CD4-positive, CD25-positive, alpha-beta regulatory T cell (primary cell): ENCODE measurements at regions not wholly inside any gene's neighbourhood (a gene's known extent, or its start where the extent isn't known, plus 50 kb on each side); places are given as distances from the start of the nearest gene placed in this dataset.

Experiments used
- ATAC-seq, 2 donors: fragments of 150-1000 bp; cut with Tn5 transposase; one replicate each; pipeline ENCODE4 v1.10.0; 2021; ENCODE audit warnings: low read depth in 2 of 2, moderate number of reproducible peaks in 2 of 2, moderate library complexity in 1 of 2
- DNase-seq, 3 donors: peaks; one replicate each; pipeline versions ENCODE4 v3.0.0 to v3.0.0-alpha.2; 2012 to 2022; ENCODE audit warnings: mixed read lengths in 1 of 3
- H3K27ac ChIP-seq: one replicate; pipeline ENCODE4 v1.7.0; 2013; ENCODE audit warnings: mild to moderate bottlenecking, low read length; ENCODE audit not compliant: insufficient read depth, poor library complexity, severe bottlenecking
- H3K27me3 ChIP-seq: one replicate; pipeline ENCODE4 v1.7.0; 2013; ENCODE audit warnings: low read length; ENCODE audit not compliant: control insufficient read depth, insufficient read depth
- H3K36me3 ChIP-seq: one replicate; pipeline ENCODE4 v1.7.0; 2013; ENCODE audit warnings: mild to moderate bottlenecking, low read length, moderate library complexity; ENCODE audit not compliant: control insufficient read depth, insufficient read depth
- H3K4me1 ChIP-seq: 2 replicates; pipeline ENCODE4 v1.7.0; 2013; ENCODE audit warnings: mild to moderate bottlenecking, low read length; ENCODE audit not compliant: insufficient read depth, control insufficient read depth, poor library complexity, severe bottlenecking
- H3K4me3 ChIP-seq: one replicate; pipeline ENCODE4 v1.7.0; 2013; ENCODE audit warnings: low read depth, mild to moderate bottlenecking, low read length, moderate library complexity
- H3K9me3 ChIP-seq, 2 experiments: 1 replicate in 1 of 2; 2 replicates in 1 of 2; pipeline ENCODE4 v1.7.0; 2013; ENCODE audit warnings: low read length in 2 of 2, mild to moderate bottlenecking in 1 of 2, moderate library complexity in 1 of 2; ENCODE audit not compliant: control insufficient read depth in 2 of 2
- H3K27ac Mint-ChIP-seq, 3 donors: one replicate each; pipeline ENCODE4 v1.8.0; 2020 to 2022; ENCODE audit warnings: mild to moderate bottlenecking in 3 of 3, mixed read lengths in 3 of 3, moderate library complexity in 2 of 3
- H3K27me3 Mint-ChIP-seq: one replicate; pipeline ENCODE4 v1.8.0; 2022; ENCODE audit warnings: mild to moderate bottlenecking, mixed read lengths
- H3K36me3 Mint-ChIP-seq: one replicate; pipeline ENCODE4 v1.8.0; 2020; ENCODE audit warnings: mixed read lengths
- H3K4me1 Mint-ChIP-seq, 4 donors: one replicate each; pipeline ENCODE4 v1.8.0; 2020 to 2022; ENCODE audit warnings: mixed read lengths in 4 of 4, mild to moderate bottlenecking in 1 of 4
- H3K4me3 Mint-ChIP-seq, 4 donors: one replicate each; pipeline ENCODE4 v1.8.0; 2020 to 2022; ENCODE audit warnings: mild to moderate bottlenecking in 4 of 4, mixed read lengths in 4 of 4, moderate library complexity in 3 of 4
- H3K9me3 Mint-ChIP-seq, 7 donors: one replicate each; pipeline ENCODE4 v1.8.0; 2020 to 2022; ENCODE audit warnings: mixed read lengths in 7 of 7, mild to moderate bottlenecking in 3 of 7, moderate library complexity in 2 of 7

DNA sequence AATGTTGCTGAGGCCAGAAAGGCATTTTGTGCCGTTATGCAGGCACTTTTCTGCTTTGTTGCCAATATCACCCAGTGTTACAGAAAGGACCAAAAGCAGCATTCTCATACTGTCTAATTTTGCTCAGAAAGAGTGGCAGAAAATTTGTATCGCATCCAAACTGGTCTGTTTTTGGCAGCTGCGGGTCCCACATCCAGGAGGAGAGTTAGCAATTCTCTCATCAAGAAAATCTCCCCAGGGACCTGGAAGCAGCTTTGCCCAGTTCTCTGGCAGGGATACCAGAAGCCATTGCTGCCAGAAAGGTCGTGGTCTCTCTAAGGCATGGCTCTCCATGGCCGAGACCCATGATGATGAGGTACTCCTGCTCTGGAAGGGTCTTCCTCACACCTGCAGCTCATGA, 489.2 kb upstream of the ZMIZ1 start:
- H3K36me3 Mint-ChIP-seq: no peaks in the 10 kb centered on the region
- H3K9me3 Mint-ChIP-seq: no peaks in the 10 kb centered on the region
- no peak overlapping the region for H3K4me3 ChIP-seq
- no peaks in the 10 kb centered on the region for H3K27me3 Mint-ChIP-seq
- peaks cover 0 to 10% (median 5%) of the 10 kb centered on the region in 4 donors for H3K4me1 Mint-ChIP-seq
- H3K27ac ChIP-seq: no peak overlapping the region
- no peaks in the 10 kb centered on the region for H3K4me1 ChIP-seq
- H3K27me3 ChIP-seq: no peaks in the 10 kb centered on the region
- DNase-seq (no peak), ATAC-seq (no peak)
- H3K27ac Mint-ChIP-seq: no peak overlapping the region
- H3K36me3 ChIP-seq: no peaks in the 10 kb centered on the region
- H3K9me3 ChIP-seq: no peaks in the 10 kb centered on the region
- H3K4me3 Mint-ChIP-seq: no peak overlapping the region

DNA sequence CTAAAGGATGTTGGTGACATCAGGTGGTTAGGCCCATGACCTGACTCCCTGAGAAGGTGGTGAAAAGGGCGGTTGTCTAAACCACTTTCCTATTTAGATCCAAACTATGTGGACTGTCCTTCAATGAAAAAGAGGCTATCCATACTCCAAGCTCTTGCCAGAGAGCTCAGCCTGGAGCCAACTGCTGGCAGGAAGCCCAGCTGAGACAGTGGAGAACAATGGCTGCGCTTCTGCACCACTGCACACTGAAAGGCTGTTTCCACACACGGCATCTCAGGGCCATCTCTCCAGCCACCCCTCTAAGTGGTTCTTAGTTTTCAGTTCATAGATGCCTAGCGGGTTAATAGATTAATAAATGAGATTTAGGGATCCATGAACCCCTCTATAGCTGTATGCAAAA, 488.8 kb upstream of the ZMIZ1 start:
- H3K4me1 ChIP-seq: no peaks in the 10 kb centered on the region
- ATAC-seq (no peak), DNase-seq (no peak)
- Mint-ChIP-seq H3K9me3 (no peaks in the 10 kb centered on the region), H3K4me3 (no peak overlapping the region), H3K27me3 (no peaks in the 10 kb centered on the region), H3K27ac (no peak overlapping the region), H3K36me3 (no peaks in the 10 kb centered on the region), H3K4me1 (peaks cover 0 to 10% (median 5%) of the 10 kb centered on the region in 4 donors)
- no peak overlapping the region for H3K4me3 ChIP-seq
- H3K9me3 ChIP-seq: no peaks in the 10 kb centered on the region
- H3K27me3 ChIP-seq: no peaks in the 10 kb centered on the region
- no peak overlapping the region for H3K27ac ChIP-seq
- no peaks in the 10 kb centered on the region for H3K36me3 ChIP-seq

DNA sequence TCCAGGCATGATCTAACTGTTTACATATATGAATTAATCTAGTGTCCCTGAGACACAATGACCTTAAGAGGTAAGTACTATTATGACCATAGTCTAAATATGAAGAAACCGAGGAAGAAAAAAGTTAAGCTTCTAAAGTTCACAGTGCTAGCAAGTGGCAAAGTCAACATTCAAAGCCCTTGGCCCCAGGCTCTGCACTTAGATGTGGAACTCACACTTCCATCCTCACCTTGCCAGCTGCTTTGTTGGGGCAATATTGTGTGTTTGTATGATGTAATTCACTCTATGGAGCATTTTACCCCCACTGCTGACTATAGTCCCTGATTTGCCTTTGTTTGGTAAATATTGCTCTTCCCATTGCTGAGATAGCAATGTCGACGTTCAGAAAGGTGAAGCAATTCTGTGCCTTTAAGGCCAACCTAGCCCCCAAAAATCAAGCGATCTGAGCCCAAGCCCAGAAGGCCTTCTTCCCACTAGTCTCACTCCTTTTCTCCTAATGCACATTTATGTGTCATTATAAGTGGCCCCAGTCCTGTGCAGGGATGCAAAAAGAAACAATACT, 487.6 kb upstream of the ZMIZ1 start:
- ATAC-seq (no peak), DNase-seq (no peak)
- H3K36me3 ChIP-seq: no peaks in the 10 kb centered on the region
- Mint-ChIP-seq H3K36me3 (no peaks in the 10 kb centered on the region), H3K4me3 (no peak overlapping the region), H3K4me1 (peaks cover 0 to 10% (median 5%) of the 10 kb centered on the region in 4 donors), H3K27me3 (no peaks in the 10 kb centered on the region), H3K27ac (peak overlapping the region in 1 of 3 donors; percentile 61), H3K9me3 (no peaks in the 10 kb centered on the region)
- no peaks in the 10 kb centered on the region for H3K4me1 ChIP-seq
- H3K27me3 ChIP-seq: no peaks in the 10 kb centered on the region
- no peak overlapping the region for H3K27ac ChIP-seq
- H3K9me3 ChIP-seq: no peaks in the 10 kb centered on the region
- H3K4me3 ChIP-seq: no peak overlapping the region

DNA sequence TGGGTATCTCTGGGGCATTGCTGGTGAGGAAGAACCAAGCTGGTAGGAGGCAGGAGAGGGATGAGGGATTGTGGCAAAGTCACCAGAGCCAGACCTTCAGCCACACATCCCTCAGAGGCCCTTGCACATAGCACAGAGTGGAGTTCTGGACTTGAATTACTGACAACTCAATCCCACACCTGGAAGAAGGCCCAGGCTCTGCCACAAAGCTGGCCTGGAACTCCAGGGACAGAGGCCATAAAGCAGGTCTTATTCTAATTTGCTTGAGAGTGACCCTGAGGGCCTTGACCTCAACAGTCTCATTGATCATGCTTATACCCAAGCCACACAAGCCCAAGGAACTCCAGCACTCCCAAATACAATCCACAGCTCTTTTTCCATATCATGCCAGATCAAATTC, 486.2 kb upstream of the ZMIZ1 start:
- no peaks in the 10 kb centered on the region for H3K4me1 ChIP-seq
- peaks cover 0 to 10% (median 5%) of the 10 kb centered on the region in 4 donors for H3K4me1 Mint-ChIP-seq
- no peaks in the 10 kb centered on the region for H3K27me3 Mint-ChIP-seq
- ATAC-seq (no peak), DNase-seq (no peak)
- no peak overlapping the region for H3K4me3 Mint-ChIP-seq
- no peaks in the 10 kb centered on the region for H3K27me3 ChIP-seq
- H3K9me3 ChIP-seq: no peaks in the 10 kb centered on the region
- no peaks in the 10 kb centered on the region for H3K9me3 Mint-ChIP-seq
- no peaks in the 10 kb centered on the region for H3K36me3 Mint-ChIP-seq
- H3K27ac ChIP-seq: no peak overlapping the region
- H3K4me3 ChIP-seq: no peak overlapping the region
- no peaks in the 10 kb centered on the region for H3K36me3 ChIP-seq
- no peak overlapping the region for H3K27ac Mint-ChIP-seq

DNA sequence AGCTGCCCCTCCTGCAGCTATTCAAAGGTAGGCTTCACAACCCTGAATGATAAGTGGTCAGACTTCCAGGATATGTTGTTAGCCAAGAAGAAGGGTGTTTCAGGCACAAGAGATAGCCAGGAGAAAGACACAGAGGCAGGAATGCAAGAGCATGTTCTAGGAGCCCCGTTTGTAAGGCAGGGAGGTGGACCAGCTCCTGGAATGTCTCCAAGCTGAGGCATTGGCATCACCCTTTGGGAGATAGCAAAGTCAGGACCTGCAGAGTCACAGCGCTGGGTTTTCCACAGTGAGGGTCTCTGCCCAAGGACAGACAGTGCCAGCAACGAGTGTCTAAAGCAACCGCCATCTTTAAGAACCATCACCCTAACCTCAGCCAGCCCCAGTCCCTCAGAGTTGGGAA, 484.5 kb upstream of the ZMIZ1 start:
- Mint-ChIP-seq H3K27ac (no peak overlapping the region), H3K27me3 (no peaks in the 10 kb centered on the region), H3K36me3 (no peaks in the 10 kb centered on the region), H3K9me3 (no peaks in the 10 kb centered on the region), H3K4me3 (no peak overlapping the region), H3K4me1 (peaks cover 0 to under 1% (median under 1%) of the 10 kb centered on the region in 4 donors)
- H3K4me3 ChIP-seq: no peak overlapping the region
- no peaks in the 10 kb centered on the region for H3K27me3 ChIP-seq
- H3K4me1 ChIP-seq: no peaks in the 10 kb centered on the region
- no peak for DNase-seq
- no peaks in the 10 kb centered on the region for H3K9me3 ChIP-seq
- H3K36me3 ChIP-seq: no peaks in the 10 kb centered on the region
- ATAC-seq: no peak
- H3K27ac ChIP-seq: no peak overlapping the region

DNA sequence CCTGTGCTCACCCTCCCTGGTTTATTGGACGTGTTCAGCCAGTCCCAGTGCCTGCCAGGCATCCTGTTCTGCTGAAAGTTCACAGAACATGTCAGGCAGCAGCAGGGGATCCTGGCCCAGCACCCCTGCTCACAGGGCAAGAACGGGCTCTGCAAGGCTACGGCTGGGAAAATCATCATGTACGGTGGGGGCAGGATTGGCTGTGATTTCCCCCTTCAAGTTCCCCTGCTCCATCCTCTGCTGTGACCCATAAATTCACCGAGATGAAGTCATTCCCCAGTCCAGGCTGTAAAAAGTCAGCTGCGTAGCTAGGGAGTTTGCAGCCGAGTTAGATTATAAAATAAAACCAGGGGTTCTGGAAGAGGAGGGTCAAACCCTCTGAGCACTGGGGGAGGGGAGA, 484.1 kb upstream of the ZMIZ1 start:
- no peak overlapping the region for H3K27ac Mint-ChIP-seq
- H3K27me3 ChIP-seq: no peaks in the 10 kb centered on the region
- no peaks in the 10 kb centered on the region for H3K4me1 Mint-ChIP-seq
- H3K9me3 ChIP-seq: no peaks in the 10 kb centered on the region
- DNase-seq (no peak), ATAC-seq (no peak)
- no peak overlapping the region for H3K4me3 Mint-ChIP-seq
- H3K9me3 Mint-ChIP-seq: no peaks in the 10 kb centered on the region
- no peaks in the 10 kb centered on the region for H3K4me1 ChIP-seq
- no peak overlapping the region for H3K4me3 ChIP-seq
- no peaks in the 10 kb centered on the region for H3K36me3 Mint-ChIP-seq
- no peaks in the 10 kb centered on the region for H3K27me3 Mint-ChIP-seq
- H3K36me3 ChIP-seq: no peaks in the 10 kb centered on the region
- H3K27ac ChIP-seq: no peak overlapping the region

DNA sequence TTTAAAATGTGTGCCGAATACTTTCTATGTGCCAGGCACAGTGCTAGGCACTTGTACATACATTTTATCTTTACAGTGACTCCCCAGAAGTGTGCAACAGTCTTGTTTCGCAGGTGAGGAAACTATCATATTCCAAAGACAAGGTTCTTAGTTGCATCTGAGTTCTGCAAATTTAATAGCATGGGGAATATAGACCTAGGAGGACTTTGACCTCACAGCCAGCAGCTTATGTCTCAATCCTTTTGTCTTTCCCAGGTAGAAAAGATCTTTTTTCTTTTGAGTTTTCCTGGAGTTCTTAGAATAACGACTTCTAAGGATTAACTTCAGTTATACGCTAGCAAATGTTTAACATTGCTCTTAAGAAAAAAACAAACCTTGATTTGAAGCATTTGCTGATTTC, 482.8 kb upstream of the ZMIZ1 start:
- Histone ChIP-seq H3K9me3 (no peaks in the 10 kb centered on the region), H3K4me3 (no peak overlapping the region), H3K4me1 (no peaks in the 10 kb centered on the region), H3K27me3 (no peaks in the 10 kb centered on the region), H3K27ac (no peak overlapping the region), H3K36me3 (no peaks in the 10 kb centered on the region)
- DNase-seq (no peak), ATAC-seq (no peak)
- Mint-ChIP-seq H3K27me3 (no peaks in the 10 kb centered on the region), H3K4me3 (no peak overlapping the region), H3K9me3 (no peaks in the 10 kb centered on the region), H3K4me1 (no peaks in the 10 kb centered on the region), H3K36me3 (no peaks in the 10 kb centered on the region), H3K27ac (no peak overlapping the region)

DNA sequence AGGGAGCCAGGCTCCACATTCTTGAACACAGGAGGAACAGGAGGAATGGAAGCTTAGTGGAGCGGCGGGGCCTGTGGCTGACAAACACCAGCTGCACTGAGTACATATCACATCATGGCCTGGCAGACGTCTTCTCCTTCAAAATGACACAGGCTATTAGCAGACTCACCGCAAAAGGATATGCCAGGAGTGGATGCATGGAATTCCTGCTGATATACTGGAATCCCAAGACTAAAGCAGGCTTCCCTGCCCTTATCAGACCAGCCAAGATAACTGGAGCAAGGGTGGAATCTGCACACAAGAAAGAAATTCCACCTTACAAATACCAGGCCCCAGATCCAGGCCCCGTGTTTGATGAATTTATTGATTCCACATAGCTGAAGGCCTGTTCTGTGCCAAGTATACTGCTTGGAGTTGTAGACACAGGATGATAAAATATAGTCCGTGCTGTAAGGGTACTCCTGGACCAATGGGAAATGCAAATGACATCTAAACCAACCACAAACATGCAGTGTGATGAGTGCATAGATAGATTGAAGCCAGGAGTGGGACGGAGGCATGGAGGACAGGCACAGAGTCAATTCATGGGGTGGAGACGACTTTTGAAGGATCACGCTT, 480.5 kb upstream of the ZMIZ1 start:
- Mint-ChIP-seq H3K9me3 (no peaks in the 10 kb centered on the region), H3K36me3 (no peaks in the 10 kb centered on the region), H3K27ac (no peak overlapping the region), H3K4me1 (no peaks in the 10 kb centered on the region), H3K4me3 (no peak overlapping the region), H3K27me3 (peaks cover 4% of the 10 kb centered on the region)
- Histone ChIP-seq H3K27ac (no peak overlapping the region), H3K9me3 (no peaks in the 10 kb centered on the region), H3K4me1 (no peaks in the 10 kb centered on the region), H3K27me3 (no peaks in the 10 kb centered on the region), H3K4me3 (no peak overlapping the region), H3K36me3 (no peaks in the 10 kb centered on the region)
- no peak for ATAC-seq
- no peak for DNase-seq
